Putamen (tissue), 1 donor: ENCODE measurements at regions not wholly inside any gene's neighbourhood (a gene's known extent, or its start where the extent isn't known, plus 50 kb on each side); places are given as distances from the start of the nearest gene placed in this dataset.

Experiments
- DNase-seq: peaks from one replicate; pipeline ENCODE4 v3.0.0-alpha.2; 2016; ENCODE audit warnings: low spot score

GRCh38 chr2:42954227-42954962 lies 162.0 kb upstream of the HAAO start:
- no peak for DNase-seq

GRCh38 chr2:42953216-42953615 lies 160.8 kb upstream of the HAAO start:
- DNase-seq = no peak

- peak; percentile 29 for DNase-seq
Observed at GRCh38 chr2:42951263-42951938, 159.0 kb upstream of the HAAO start.

- DNase-seq = no peak
Observed at GRCh38 chr2:42949125-42949524, 156.7 kb upstream of the HAAO start.

GRCh38 chr2:42947809-42948600 lies 155.6 kb upstream of the HAAO start:
- no peak for DNase-seq

- no peak for DNase-seq
Observed at GRCh38 chr2:42944779-42945415, 152.5 kb upstream of the HAAO start.

- DNase-seq = no peak
Observed at GRCh38 chr2:42942990-42943493, 150.7 kb upstream of the HAAO start.

GRCh38 chr2:42942214-42942989 lies 150.0 kb upstream of the HAAO start:
- no peak for DNase-seq

- no peak for DNase-seq
Observed at GRCh38 chr2:42941633-42942176, 149.3 kb upstream of the HAAO start.

- no peak for DNase-seq
Observed at GRCh38 chr2:42939411-42940206, 147.2 kb upstream of the HAAO start.

GRCh38 chr2:42938671-42939370 lies 146.4 kb upstream of the HAAO start:
- DNase-seq = no peak

GRCh38 chr2:42937171-42937875 lies 144.9 kb upstream of the HAAO start:
- DNase-seq = no peak

GRCh38 chr2:42935692-42936671 lies 143.6 kb upstream of the HAAO start:
- no peak for DNase-seq

- no peak for DNase-seq
Observed at GRCh38 chr2:42934580-42935186, 142.3 kb upstream of the HAAO start.

- no peak for DNase-seq
Observed at GRCh38 chr2:42933824-42934254, 141.5 kb upstream of the HAAO start.

- DNase-seq = no peak
Observed at GRCh38 chr2:42932271-42933151, 140.1 kb upstream of the HAAO start.
